ENCODE measurements at regions not wholly inside any gene's neighbourhood (a gene's known extent, or its start where the extent isn't known, plus 50 kb on each side); places are given as distances from the start of the nearest gene placed in this dataset.

GRCh38 chr22:22403771-22404170, 104.8 kb downstream of the ZNF280B start (continued):
- TF ChIP-seq, protein P1, sequence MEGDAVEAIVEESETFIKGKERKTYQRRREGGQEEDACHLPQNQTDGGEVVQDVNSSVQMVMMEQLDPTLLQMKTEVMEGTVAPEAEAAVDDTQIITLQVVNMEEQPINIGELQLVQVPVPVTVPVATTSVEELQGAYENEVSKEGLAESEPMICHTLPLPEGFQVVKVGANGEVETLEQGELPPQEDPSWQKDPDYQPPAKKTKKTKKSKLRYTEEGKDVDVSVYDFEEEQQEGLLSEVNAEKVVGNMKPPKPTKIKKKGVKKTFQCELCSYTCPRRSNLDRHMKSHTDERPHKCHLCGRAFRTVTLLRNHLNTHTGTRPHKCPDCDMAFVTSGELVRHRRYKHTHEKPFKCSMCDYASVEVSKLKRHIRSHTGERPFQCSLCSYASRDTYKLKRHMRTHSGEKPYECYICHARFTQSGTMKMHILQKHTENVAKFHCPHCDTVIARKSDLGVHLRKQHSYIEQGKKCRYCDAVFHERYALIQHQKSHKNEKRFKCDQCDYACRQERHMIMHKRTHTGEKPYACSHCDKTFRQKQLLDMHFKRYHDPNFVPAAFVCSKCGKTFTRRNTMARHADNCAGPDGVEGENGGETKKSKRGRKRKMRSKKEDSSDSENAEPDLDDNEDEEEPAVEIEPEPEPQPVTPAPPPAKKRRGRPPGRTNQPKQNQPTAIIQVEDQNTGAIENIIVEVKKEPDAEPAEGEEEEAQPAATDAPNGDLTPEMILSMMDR (IDR thresholded peaks at IDR 0.05 in 2 of 3, conservative IDR thresholded peaks at IDR 0.05 in 1 of 3; ENCODE audit: insufficient read depth in 2 of 3, low read depth in 1 of 3, low read length in 3 of 3) = peak; percentile 54 to 94 (median 76)
- 0 out of 2 replicates have a peak, but pooled peaks have one; percentile 20 for TF ChIP-seq NR2C2 (CRISPR knock-in tag; IDR thresholded peaks at IDR 0.05)
- no peak for TF ChIP-seq NR2C2 (tag; IDR thresholded peaks at IDR 0.05)
- TF ChIP-seq SIN3A (IDR thresholded peaks at IDR 0.05; ENCODE audit: borderline replicate concordance in 2 of 2, control insufficient read depth in 1 of 2, low read depth in 2 of 2, low read length in 2 of 2) = no peak

- Histone ChIP-seq H4K20me1 (replicated peaks; ENCODE audit: control insufficient read depth, insufficient read depth, low read length) (peaks cover 15% of the 10 kb centered on the region), H2AFZ (ENCODE audit: low read depth, low read length) (no peak overlapping the region), H3K4me2 (ENCODE audit: insufficient read depth, low read length) (no peak overlapping the region), H3K9me3 (replicated peaks; ENCODE audit: control insufficient read depth, insufficient read depth, low read depth, low read length) (no peaks in the 10 kb centered on the region), H3K36me3 (ENCODE audit: control insufficient read depth, insufficient read depth, low read length) (no peaks in the 10 kb centered on the region), H3K27me3 (ENCODE audit: control insufficient read depth in 2 of 2, insufficient read depth in 2 of 2, low read length in 2 of 2) (peaks cover 21 to 60% of the 10 kb centered on the region in 2 experiments; a peak in 4 of 5 replicates), H3K9ac (ENCODE audit: insufficient read depth in 1 of 2, low read depth in 2 of 2, low read length in 2 of 2) (no peak overlapping the region), H3K4me1 (replicated peaks in 1 of 2; ENCODE audit: control insufficient read depth in 2 of 2, insufficient read depth in 2 of 2, low read length in 2 of 2) (no peaks in the 10 kb centered on the region), H3K4me3 (no peak overlapping the region), H3K9me1 (ENCODE audit: control insufficient read depth, insufficient read depth, low read length) (peaks cover 6% of the 10 kb centered on the region), H3K27ac (ENCODE audit: extremely low read depth, low read depth, low read length) (no peak overlapping the region), H3K79me2 (ENCODE audit: control insufficient read depth, insufficient read depth, low read length) (no peaks in the 10 kb centered on the region)
- POLR2A ChIA-PET = interaction anchor here (0.7 to 1.5 kb wide), 7 partner anchors 9 to 262 kb away, joined by 3 to 7 read pairs (median 4); no protein-coding TSS in a partner anchor
- FAIRE-seq (no peak), DNase-seq (ENCODE audit: extremely low read depth in 1 of 4, low spot score in 3 of 4) (no peak), ATAC-seq (no peak)
- in situ Hi-C loops (cut with MboI) = no loop called here
- CTCF ChIA-PET (ENCODE audit: low intra/inter-chr PET ratio) = interaction anchor here (0.6 kb wide), 2 partner anchors 203 to 1841 kb away, joined by 3 read pairs; no protein-coding TSS in a partner anchor
- BruUV-seq (replicated peaks) = no TSS peak
- 0% methylated on average over 8 of the region's 8 CpGs for WGBS (ENCODE audit: insufficient coverage, low coverage, missing lambda C conversion rate)
- intact Hi-C loops (cut with micrococcal nuclease) = no loop called here
- TF ChIP-seq ZNF57 (CRISPR knock-in tag; IDR thresholded peaks at IDR 0.05) (0 out of 2 replicates have a peak, but pooled peaks have one; percentile 19), E2F3 (CRISPR knock-in tag; IDR thresholded peaks at IDR 0.05) (peak; percentile 38; the same call in 1 of the 2 replicates), HDGF (IDR thresholded peaks at IDR 0.05) (no peak), PRMT5 (CRISPR knock-in tag; IDR thresholded peaks at IDR 0.05) (peak; percentile 24; the same call in 1 of the 2 replicates), ERF (CRISPR knock-in tag; IDR thresholded peaks at IDR 0.05) (0 out of 2 replicates have a peak, but pooled peaks have one; percentile 52), PTTG1 (tag; IDR thresholded peaks at IDR 0.05; ENCODE audit: low read depth) (no peak), TEAD4 (IDR thresholded peaks at IDR 0.05; ENCODE audit: low read length) (no peak), TEAD4 (CRISPR knock-in tag; IDR thresholded peaks at IDR 0.05; ENCODE audit: borderline replicate concordance) (0 out of 2 replicates have a peak, but pooled peaks have one; percentile 49), CBFA2T3 (IDR thresholded peaks at IDR 0.05) (no peak), ZNF263 (CRISPR knock-in tag; IDR thresholded peaks at IDR 0.05; ENCODE audit: borderline replicate concordance) (peak; percentile 86), RFX7 (CRISPR knock-in tag; IDR thresholded peaks at IDR 0.05) (no peak), SOX6 (IDR thresholded peaks at IDR 0.05) (no peak)
- TF ChIP-seq, protein P2, sequence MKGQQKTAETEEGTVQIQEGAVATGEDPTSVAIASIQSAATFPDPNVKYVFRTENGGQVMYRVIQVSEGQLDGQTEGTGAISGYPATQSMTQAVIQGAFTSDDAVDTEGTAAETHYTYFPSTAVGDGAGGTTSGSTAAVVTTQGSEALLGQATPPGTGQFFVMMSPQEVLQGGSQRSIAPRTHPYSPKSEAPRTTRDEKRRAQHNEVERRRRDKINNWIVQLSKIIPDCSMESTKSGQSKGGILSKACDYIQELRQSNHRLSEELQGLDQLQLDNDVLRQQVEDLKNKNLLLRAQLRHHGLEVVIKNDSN (CRISPR knock-in tag; IDR thresholded peaks at IDR 0.05) = 0 out of 2 replicates have a peak, but pooled peaks have one; percentile 35
These were observed 103.8 kb downstream of the ZNF280B start for GRCh38 chr22:22404598-22405284.
